IMR-90 (cell line): ENCODE measurements at regions not wholly inside any gene's neighbourhood (a gene's known extent, or its start where the extent isn't known, plus 50 kb on each side); places are given as distances from the start of the nearest gene placed in this dataset.
A peak's percentile ranks its signal among the peaks of the same experiment; 100 is the strongest.

ENCODE experiments used
- ATAC-seq: fragments of 200-7000 bp; cut with Tn5 transposase; 2 replicates; pipeline ENCODE4 v1.9.1; 2020; ENCODE audit warnings: low read depth, mild to moderate bottlenecking, moderate library complexity
- BruUV-seq: library from RNA; stranded (reverse); fragments of 400-500 nt; replicated peaks from 2 replicates; lab custom pipeline; 2021; lab: Mats Ljungman, UMichigan
- CTCF ChIA-PET: fragments of 300-600 bp; formaldehyde crosslinking; extraction: SDS; loops from one replicate; lab custom pipeline; 2021; ENCODE audit warnings: antibody characterized with exemption; lab: Yijun Ruan, JAX
- POLR2A ChIA-PET: fragments of 300-600 bp; sonication (Branson Sonifier 250); formaldehyde crosslinking; loops from one replicate; lab custom pipeline; 2022; ENCODE audit warnings: antibody characterized with exemption; ENCODE audit not compliant: unreplicated experiment; lab: Charles Lee
- DNase-seq: peaks from one replicate; pipeline ENCODE4 v3.0.0; 2013
- H2AFZ ChIP-seq: replicated peaks from 2 replicates; pipeline ENCODE3; 2013; ENCODE audit warnings: low read length, mild to moderate bottlenecking; ENCODE audit not compliant: poor library complexity
- H2AK5ac ChIP-seq: 2 replicates; pipeline ENCODE4 v1.6.1; 2013; ENCODE audit warnings: low read depth, low read length, inconsistent platforms
- H2AK9ac ChIP-seq: replicated peaks from 2 replicates; pipeline ENCODE3; 2013; ENCODE audit warnings: mild to moderate bottlenecking, low read depth, low read length, moderate library complexity; ENCODE audit not compliant: poor library complexity
- H2BK120ac ChIP-seq: 2 replicates; pipeline ENCODE4 v1.6.1; 2013; ENCODE audit warnings: low read depth, low read length, inconsistent platforms
- H2BK15ac ChIP-seq: 3 replicates; pipeline ENCODE4 v1.6.1; 2013; ENCODE audit warnings: low read depth, low read length, inconsistent platforms
- H2BK20ac ChIP-seq: 2 replicates; pipeline ENCODE4 v1.6.1; 2013; ENCODE audit warnings: low read depth, mild to moderate bottlenecking, inconsistent platforms, low read length, moderate library complexity
- H2BK5ac ChIP-seq: 2 replicates; pipeline ENCODE4 v1.6.1; 2013; ENCODE audit warnings: mild to moderate bottlenecking, low read depth, low read length, inconsistent platforms; ENCODE audit not compliant: poor library complexity, severe bottlenecking
- H3K14ac ChIP-seq: replicated peaks from 2 replicates; pipeline ENCODE4 v1.6.1; 2013; ENCODE audit warnings: low read depth, low read length, inconsistent platforms
- H3K18ac ChIP-seq: 2 replicates; pipeline ENCODE4 v1.6.1; 2013; ENCODE audit warnings: low read depth, low read length, control low read depth
- H3K23ac ChIP-seq: 2 replicates; pipeline ENCODE4 v1.6.1; 2013; ENCODE audit warnings: low read depth, low read length, inconsistent platforms
- H3K27ac ChIP-seq: 2 replicates; pipeline ENCODE4 v1.5.1; 2013; ENCODE audit warnings: mild to moderate bottlenecking, control low read depth, low read length; ENCODE audit not compliant: insufficient read depth
- H3K27me3 ChIP-seq: 2 replicates; pipeline ENCODE4 v1.6.1; 2013; ENCODE audit warnings: low read length; ENCODE audit not compliant: control insufficient read depth, insufficient read depth
- H3K36me3 ChIP-seq: 2 replicates; pipeline ENCODE4 v1.6.1; 2013; ENCODE audit warnings: low read length, mixed read lengths; ENCODE audit not compliant: control insufficient read depth, insufficient read depth
- H3K4ac ChIP-seq: 2 replicates; pipeline ENCODE4 v1.6.1; 2013; ENCODE audit warnings: low read depth, low read length, inconsistent platforms
- H3K4me1 ChIP-seq: 2 replicates; pipeline ENCODE4 v1.6.1; 2013; ENCODE audit warnings: low read length, mixed read lengths; ENCODE audit not compliant: control insufficient read depth, insufficient read depth
- H3K4me2 ChIP-seq: 2 replicates; pipeline ENCODE4 v1.6.1; 2013; ENCODE audit warnings: low read depth, mild to moderate bottlenecking, control low read depth, low read length, moderate library complexity
- H3K4me3 ChIP-seq: 2 replicates; pipeline ENCODE4 v1.5.1; 2013; ENCODE audit warnings: low read depth, mild to moderate bottlenecking, control low read depth, low read length, moderate library complexity; ENCODE audit not compliant: insufficient read depth
- H3K56ac ChIP-seq: 2 replicates; pipeline ENCODE4 v1.6.1; 2013; ENCODE audit warnings: low read length, inconsistent platforms; ENCODE audit not compliant: insufficient read depth; ENCODE audit errors: extremely low read depth
- H3K79me1 ChIP-seq, 2 experiments: 2 replicates each; pipeline ENCODE4 v1.6.1; 2013; ENCODE audit warnings: low read length in 2 of 2, inconsistent platforms in 1 of 2, low read depth in 1 of 2
- H3K9ac ChIP-seq: 2 replicates; pipeline ENCODE4 v1.6.1; 2013; ENCODE audit warnings: low read depth, low read length, control low read depth
- H3K9me1 ChIP-seq: 2 replicates; pipeline ENCODE4 v1.6.1; 2013; ENCODE audit warnings: low read length, inconsistent platforms; ENCODE audit not compliant: insufficient read depth
- H3K9me3 ChIP-seq: 2 replicates; pipeline ENCODE4 v1.6.1; 2013; ENCODE audit warnings: low read length; ENCODE audit not compliant: control insufficient read depth, insufficient read depth
- H4K20me1 ChIP-seq: 2 replicates; pipeline ENCODE4 v1.6.1; 2013; ENCODE audit warnings: low read length, inconsistent platforms; ENCODE audit not compliant: insufficient read depth
- H4K5ac ChIP-seq: 2 replicates; pipeline ENCODE4 v1.6.1; 2013; ENCODE audit warnings: mild to moderate bottlenecking, low read depth, low read length, control low read depth
- H4K8ac ChIP-seq, 2 experiments: 2 replicates each; pipeline ENCODE4 v1.6.1; 2013; ENCODE audit warnings: low read depth in 2 of 2, low read length in 2 of 2, control low read depth in 1 of 2, inconsistent platforms in 1 of 2
- H4K91ac ChIP-seq: 2 replicates; pipeline ENCODE4 v1.6.1; 2013; ENCODE audit warnings: low read depth, low read length, inconsistent platforms; ENCODE audit not compliant: insufficient read depth
- USF2 ChIP-seq: fragments of 150-350 bp; IDR thresholded peaks from 2 replicates; pipeline ENCODE4 v1.6.1; 2017; ENCODE audit warnings: mild to moderate bottlenecking, antibody characterized with exemption, low read length, low read depth
- WGBS, 2 experiments: methylation state at CpG; one replicate each; pipeline versions ENCODE4 v1.1.5 to v1.1.7; 2013; ENCODE audit warnings: missing lambda C conversion rate in 2 of 2; ENCODE audit not compliant: insufficient read length in 1 of 2; ENCODE audit errors: extremely low coverage in 2 of 2; 5-methylcytosine and 5-hydroxymethylcytosine counted together
- dilution Hi-C: fragments of 300-500 bp; cut with HindIII; formaldehyde crosslinking; loops from one replicate; pipeline ENCODE4 v1.14.3; 2018; ENCODE audit warnings: low sequenced_read_pairs; ENCODE audit not compliant: unreplicated experiment
- in situ Hi-C: fragments of 300-500 bp; cut with MboI; formaldehyde crosslinking; loops from 3 replicates; pipeline ENCODE4 v1.14.3; 2019; ENCODE audit warnings: low sequenced_read_pairs, inconsistent platforms, mixed read lengths
- intact Hi-C: fragments of 100-400 bp; cut with micrococcal nuclease; formaldehyde crosslinking; loops from 2 replicates; pipeline ENCODE4 v1.10.0; 2022

GRCh38 chr10:89102735-89103134 is 104.4 kb downstream of the CH25H start:
- H3K4me1 ChIP-seq: peaks cover 10% of the 10 kb centered on the region
- no peaks in the 10 kb centered on the region for H3K27me3 ChIP-seq
- BruUV-seq: no TSS peak
- H3K23ac ChIP-seq: no peak overlapping the region
- DNase-seq (no peak), ATAC-seq (peak; percentile 81)
- H2BK15ac ChIP-seq: peak overlapping the region; percentile 34; the same call in 1 of the 3 replicates
- intact Hi-C loops: loop anchor here (1.0 to 2.0 kb wide), 2 partner anchors 11 to 14 kb away; no protein-coding TSS in a partner anchor
- in situ Hi-C loops: no loop called here
- POLR2A ChIA-PET: no interaction called here
- dilution Hi-C loops: no loop called here
- no peak overlapping the region for H4K8ac ChIP-seq
- H2BK120ac ChIP-seq: 0 out of 2 replicates have a peak overlapping the region, but pooled peaks have one; percentile 6
- H3K79me1 ChIP-seq: no peaks in the 10 kb centered on the region
- no peak overlapping the region for H2AK9ac ChIP-seq
- H3K14ac ChIP-seq: no peak overlapping the region; the same call in 1 of the 2 replicates
- H3K9me1 ChIP-seq: peaks cover 4% of the 10 kb centered on the region; the same call in 1 of the 2 replicates
- H3K9ac ChIP-seq: no peak overlapping the region
- no peak overlapping the region for H3K56ac ChIP-seq
- no peaks in the 10 kb centered on the region for H3K9me3 ChIP-seq
- peak overlapping the region; percentile 50; the same call in 1 of the 2 replicates for H3K27ac ChIP-seq
- peak overlapping the region; percentile 10 for H2BK5ac ChIP-seq
- H4K20me1 ChIP-seq: no peaks in the 10 kb centered on the region
- peak overlapping the region; percentile 72 for H3K4me2 ChIP-seq
- H3K4me3 ChIP-seq: no peak overlapping the region
- CTCF ChIA-PET: interaction anchor here (1.0 to 1.4 kb wide), 2 partner anchors 10 to 111 kb away, joined by 3 to 4 read pairs; no protein-coding TSS in a partner anchor
- no peak for TF ChIP-seq USF2
- no peak overlapping the region for H3K4ac ChIP-seq
- WGBS, 2 experiments: no CpG with 5 or more reads among the region's 3 CpGs
- no peaks in the 10 kb centered on the region for H3K36me3 ChIP-seq
- H3K18ac ChIP-seq: peak overlapping the region; percentile 98
- H2AK5ac ChIP-seq: 0 out of 2 replicates have a peak overlapping the region, but pooled peaks have one; percentile 29
- H2BK20ac ChIP-seq: peak overlapping the region; percentile 1; the same call in 1 of the 2 replicates
- no peak overlapping the region for H4K91ac ChIP-seq
- H4K5ac ChIP-seq: peak overlapping the region; percentile 97
- no peak overlapping the region for H2AFZ ChIP-seq
